MV-4-11 (cell line): ENCODE measurements at regions not wholly inside any gene's neighbourhood (a gene's known extent, or its start where the extent isn't known, plus 50 kb on each side); places are given as distances from the start of the nearest gene placed in this dataset.

ENCODE experiments used
- DNase-seq: peaks from one replicate; lab custom pipeline; 2025; lab: John Stamatoyannopoulos, UW

DNA sequence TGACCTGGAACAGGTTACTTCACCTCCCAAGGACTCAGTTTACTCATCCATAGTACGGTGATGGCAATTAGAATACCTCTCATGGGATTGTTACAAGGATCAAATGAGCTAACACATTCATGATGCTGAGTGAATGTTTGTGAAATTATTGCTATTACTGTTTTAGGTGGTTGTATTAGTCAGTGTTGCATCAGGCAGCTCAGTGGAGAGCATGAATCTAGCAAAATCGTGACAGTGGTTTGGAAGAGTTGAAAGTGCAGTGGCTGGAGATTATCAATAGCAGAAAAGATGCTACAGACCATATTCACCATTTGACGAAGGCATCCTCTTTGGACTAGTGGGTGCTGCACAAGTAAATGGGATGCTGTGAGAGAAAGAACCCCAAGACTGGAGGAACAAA, 50.4 kb upstream of the CTNNBL1 start:
- DNase-seq = no peak

DNA sequence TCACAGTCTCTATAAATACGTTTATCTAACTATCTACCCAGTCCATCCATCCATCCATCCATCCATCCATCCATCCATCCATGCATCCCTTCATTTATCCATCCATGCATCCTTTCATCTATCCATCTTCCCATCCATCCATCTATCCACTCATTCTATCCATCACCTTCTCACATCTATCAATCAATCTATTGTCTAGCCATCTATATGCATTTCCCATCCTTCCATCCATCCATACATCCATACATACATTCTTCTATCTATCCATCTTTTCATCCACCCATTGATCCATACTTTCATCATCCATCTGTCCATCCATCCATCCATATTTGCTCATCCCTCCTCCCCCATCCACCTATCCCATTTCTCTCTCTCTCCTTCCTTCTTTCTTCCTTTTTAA, 51.6 kb upstream of the CTNNBL1 start:
- DNase-seq = no peak

DNA sequence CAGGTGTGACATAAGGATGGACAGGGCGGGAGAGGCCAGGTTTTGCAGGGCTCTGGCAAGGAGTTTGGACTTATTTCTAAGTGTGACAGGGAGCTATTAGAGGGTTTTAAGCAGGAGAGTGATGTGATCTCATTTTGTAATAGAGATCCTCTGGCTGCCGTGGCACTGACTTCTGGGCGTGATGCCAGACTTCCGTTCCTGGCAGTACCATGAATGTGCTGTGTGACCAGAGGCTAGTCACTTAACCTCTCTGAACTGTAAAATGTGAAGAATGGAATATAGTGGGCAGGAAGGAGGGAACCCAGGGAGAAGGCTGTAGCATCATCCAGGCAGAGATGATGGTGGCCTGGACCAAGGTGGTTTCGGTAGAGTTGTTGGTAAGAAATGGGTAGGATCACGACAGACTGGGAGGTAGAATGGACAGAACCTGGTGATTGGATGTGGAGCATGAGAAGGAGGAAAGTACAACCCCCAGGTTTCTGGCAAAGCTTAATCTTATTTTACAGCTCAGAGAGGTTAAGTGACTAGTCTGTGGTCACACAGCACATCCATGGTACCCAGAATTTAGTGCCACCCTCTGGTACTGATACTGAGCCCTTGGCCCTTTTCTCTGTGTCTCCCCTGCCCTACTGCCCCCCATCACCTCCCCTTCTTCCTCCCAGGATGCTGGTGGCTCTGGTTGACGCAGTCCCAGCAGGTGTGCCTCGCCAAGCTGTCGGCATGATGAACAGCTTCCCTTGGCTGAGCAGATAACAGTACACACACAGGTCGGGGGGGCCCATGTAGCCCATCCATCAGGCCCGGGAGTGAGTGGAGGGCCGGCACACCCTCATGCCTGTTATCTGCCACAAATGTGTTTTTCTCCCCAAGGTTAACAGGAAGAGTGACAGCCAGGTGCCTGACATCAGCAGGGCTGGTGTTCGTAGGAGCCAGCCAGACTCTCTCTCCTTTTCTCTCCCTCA, 52.9 kb upstream of the CTNNBL1 start:
- DNase-seq = no peak

- no peak for DNase-seq
Measured at GRCh38 chr20:37638527-37638926, 55.3 kb upstream of the CTNNBL1 start.

DNA sequence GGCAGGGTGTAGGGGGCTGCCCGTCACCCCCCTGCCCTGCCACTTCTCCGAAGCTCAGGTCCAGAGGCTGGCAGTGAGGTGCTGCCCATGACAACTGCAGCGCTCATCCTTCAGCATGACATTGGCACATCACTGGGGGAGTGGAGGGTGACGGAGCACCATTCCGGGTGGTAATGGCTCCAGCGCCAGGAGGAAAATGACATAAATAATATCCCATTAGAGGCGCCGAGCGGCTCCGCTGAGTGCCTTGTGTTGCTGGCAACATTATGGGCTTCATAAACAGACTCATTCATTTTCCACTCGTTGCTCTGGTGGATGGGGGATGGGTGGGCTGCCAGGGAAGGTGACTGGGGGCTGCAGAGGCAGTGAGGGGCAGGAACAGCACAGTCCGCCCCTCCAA, 56.9 kb upstream of the CTNNBL1 start:
- no peak for DNase-seq

DNA sequence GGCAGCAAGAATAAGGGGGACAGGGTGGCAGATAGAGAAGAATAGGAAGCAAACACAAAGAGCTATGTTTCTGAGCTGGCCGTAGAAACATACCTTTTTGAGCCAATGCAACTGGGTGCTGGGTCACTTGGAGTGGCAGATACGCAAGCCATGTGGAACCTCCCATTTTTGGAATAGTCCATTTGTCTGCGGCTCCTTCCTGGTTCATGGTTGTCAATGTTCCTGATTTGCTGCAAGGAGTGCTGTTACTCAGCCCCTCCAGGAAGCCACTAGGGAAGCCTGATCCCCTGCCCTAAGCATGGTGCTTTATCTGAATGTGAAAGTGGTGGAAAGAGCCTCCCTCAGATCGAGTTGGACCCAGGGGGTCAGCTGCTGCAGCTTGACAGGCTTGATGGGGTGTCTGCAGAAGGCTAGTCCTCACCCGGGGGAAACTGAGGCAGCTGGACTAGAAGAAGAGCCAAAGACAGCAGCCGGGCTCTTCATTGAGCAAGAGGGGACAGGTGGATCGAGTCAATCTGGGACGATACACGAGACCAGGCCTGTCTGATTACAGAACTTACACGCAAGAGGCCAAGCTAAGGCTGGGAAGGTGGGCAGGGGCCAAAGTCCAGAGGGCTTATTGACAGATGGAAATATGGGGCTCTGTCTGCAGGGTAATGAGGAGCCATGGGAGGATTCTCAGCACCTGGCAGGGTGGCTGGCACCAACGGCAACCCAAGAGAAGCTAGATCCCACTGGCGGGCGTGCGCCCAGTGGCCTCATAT, 57.4 kb upstream of the CTNNBL1 start:
- no peak for DNase-seq

GRCh38 chr20:37630993-37631392, 62.8 kb upstream of the CTNNBL1 start:
- no peak for DNase-seq

GRCh38 chr20:37630166-37630565, 63.7 kb upstream of the CTNNBL1 start:
- no peak for DNase-seq

DNA sequence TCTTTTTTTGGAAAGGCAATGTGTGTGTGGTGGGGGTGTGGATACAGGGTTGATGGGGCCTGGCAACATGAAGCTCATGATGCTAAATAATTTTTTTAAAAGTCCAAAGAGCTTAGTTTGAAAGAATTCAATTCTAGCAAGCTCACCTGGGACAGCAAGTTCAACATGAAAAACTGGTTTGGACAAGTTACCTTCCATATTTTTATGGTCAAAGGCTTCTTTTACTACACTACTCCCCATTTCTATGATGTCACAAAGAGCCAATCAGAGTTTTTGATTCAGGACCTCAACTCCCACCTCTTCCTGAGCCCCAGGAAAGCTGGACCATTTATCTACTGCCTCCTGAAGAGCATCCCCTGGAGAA, 66.1 kb upstream of the CTNNBL1 start:
- DNase-seq = no peak

DNA sequence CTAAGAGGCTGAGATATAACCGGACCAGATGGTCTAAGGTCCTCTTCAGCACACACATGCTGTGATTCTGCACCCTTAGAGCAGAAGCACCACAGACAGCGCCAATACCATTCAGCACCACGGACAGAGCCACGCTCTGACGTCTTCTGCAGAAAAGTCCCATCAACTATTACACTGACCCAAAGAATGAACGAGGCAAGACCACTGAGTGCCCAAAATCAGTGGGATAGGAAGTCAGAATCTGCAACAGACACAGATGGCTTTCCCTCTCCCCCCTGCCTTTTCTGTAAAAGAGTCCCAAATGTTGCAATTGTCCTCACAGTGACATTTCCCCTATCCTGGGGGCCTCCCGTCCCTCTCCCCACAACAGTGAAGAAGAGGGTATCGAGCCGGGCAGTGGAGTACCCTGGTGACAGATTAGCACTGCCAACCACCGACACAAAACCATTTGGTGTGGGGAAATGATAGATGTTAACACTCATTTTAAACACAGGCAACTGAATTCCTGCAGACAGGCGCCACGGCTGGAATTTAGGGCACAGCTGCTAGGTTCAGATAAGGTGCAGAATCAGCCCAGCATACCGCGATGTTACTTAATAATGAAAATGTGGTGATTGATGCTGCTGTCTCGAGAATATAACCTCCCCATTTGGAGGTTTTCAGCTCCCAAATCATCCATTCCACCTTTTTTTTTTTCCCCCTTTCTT, 66.6 kb upstream of the CTNNBL1 start:
- peak; percentile 48 for DNase-seq

- no peak for DNase-seq
Measured at GRCh38 chr20:37624963-37625362, 68.9 kb upstream of the CTNNBL1 start.

DNA sequence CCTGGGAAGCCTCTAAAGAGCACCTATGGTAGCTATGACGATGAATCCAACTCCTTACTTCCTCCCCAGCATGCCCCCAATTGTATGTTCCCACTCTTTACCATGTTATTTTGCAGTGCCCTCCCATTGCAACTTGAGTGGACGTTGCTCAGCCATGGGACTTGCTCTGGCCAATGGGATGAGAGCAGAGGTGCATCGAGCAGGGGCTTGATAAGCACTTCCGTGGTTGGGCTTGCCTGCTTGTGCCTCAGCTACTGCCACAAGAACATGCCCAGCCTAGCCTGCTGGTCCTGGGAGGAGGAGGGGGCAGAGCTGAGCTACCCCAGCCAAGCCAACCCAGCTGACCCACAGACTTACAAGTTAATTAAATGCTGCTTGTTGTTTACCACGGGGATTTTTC, 71.1 kb upstream of the CTNNBL1 start:
- no peak for DNase-seq

DNA sequence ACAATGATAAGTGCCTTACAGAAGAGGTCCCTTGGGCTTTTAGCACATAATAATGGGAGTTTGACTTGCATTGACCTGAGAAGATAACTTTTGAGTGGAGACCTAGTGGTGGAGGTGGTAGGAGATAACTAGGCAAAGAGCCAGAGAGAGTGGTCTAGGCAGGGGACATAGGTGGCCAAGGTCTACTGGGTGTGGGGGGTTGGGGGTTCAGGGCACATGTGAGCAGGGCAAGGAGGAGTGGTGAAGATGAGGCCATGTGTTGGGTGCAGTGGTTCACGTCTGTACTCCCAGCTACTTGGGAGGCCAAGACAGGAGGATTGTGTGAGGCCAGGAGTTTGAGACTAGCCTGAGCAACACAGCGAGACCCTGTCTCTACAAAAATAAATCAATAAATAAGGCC, 74.3 kb upstream of the CTNNBL1 start:
- DNase-seq = no peak

- no peak for DNase-seq
Measured at GRCh38 chr20:37616110-37616425, 77.8 kb upstream of the CTNNBL1 start.

DNA sequence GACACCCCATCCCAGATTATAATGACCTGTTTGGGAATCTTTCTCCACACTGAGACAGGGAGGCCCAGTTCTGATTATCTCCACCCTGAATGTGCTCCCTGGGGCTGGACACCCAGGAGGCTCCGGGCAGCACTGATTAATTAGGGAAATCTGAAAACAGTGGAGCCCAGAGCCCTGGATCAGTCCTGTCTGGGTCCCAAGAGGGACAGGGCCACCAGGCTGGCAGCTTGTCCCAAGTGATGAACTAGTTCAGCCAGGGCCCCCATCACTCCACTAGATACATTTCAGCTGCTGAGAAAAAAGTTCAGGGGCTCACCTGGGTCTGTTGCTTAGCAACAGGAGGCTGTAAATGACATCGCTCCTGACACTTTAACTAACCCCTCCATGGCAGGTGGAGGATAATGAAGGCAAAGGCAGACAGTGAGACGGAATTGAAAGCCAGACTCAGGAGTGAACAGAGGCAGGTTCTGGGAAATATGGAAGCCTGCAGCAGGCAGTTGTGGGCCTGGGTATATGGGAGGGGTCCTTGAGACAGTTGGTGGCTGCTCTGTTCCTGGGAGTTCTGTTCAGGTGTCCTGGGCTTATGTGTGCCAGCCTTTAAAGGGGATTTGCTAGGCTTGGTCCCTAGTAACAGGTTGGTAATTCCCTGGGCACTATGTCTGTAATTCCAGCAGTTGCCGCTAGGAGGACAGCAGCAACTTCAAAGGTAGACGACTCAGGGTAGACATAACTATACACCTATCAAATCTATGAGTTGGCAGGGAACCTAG, 78.3 kb upstream of the CTNNBL1 start:
- no peak for DNase-seq

DNA sequence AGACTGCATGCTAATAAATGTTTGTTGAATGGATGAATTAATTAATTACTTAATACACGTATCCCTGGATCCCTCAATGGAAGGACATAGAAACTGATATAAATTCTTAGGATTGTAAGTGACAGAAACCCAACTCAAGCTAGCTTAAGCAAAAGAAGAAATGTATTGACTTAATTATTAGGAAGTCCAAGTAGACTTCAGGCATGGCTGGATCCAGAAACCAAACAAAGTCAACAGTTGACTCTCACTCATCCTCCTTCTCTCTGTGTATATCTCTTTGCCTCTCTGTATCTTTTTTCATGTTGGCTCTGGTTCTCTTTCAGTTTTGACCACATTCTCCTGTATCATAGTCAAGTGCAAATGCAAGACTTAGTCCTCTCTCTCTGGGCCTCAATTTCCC, 82.0 kb upstream of the CTNNBL1 start:
- DNase-seq = no peak

DNA sequence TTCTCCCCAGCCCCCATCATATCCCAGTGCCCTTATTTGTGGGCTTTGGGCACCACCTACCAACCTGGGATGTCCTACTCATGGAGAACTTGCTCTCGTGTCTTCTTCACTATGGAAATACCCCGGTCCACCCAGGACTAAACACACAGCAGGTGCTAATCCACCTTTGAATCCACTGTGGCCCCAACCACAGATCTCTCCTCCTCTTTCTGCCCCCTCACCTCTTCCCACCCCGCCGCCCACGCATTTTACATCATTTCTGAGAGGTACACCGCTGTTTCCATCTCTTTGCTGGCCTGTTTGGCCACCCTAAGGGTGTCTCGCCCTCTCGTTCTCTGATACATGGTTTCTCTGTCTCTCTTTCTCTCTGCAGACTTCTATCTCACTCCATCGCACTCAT, 82.5 kb upstream of the CTNNBL1 start:
- no peak for DNase-seq

DNA sequence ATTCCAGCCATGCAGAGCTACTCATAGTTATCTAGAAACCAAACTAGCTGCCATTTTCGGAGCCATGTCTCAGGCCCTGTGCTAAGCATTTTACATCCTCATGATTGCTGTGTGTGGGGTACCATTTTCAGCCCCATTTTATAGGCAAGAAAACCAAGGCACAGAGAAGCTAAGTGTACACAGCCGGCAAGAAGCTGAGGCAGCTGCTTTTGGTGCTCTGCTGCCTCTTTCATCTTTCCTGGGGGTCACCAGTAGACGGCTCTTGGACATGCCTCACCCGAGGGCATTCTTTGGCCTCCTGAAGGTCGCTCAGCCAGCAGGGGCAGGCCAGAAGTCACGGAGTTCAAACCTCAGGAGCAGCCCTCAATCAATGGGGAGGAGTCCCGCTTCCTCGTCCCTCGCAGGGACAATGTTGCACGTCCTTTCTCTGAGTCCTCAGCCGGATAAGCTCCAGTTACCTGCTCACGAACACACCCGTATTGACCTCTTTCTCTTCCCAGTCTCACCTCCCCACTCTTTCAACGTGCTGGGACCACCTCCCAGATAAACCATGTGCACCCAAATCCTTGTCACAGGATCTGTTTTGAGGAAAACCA, 82.6 kb upstream of the BLCAP start:
- no peak for DNase-seq

DNA sequence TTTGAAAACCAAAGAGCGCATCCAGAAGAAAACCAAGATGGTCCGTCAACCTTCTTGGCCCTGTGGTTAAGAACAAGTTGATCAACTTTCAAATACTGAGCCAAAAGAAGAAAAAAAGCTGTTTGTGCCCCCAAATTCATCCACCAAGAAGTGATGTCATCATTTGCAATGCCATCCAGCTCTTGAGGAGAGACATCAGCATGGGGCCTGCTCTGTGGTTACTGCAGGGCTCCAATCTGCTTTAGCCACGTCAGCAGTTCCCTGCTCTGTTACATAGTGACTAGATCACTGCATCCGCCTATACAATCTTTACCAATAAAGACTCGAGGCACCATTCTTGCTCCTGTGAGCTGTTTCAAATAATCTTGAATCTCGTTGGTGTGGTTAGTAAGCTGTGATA, 75.0 kb upstream of the BLCAP start:
- DNase-seq = no peak

DNA sequence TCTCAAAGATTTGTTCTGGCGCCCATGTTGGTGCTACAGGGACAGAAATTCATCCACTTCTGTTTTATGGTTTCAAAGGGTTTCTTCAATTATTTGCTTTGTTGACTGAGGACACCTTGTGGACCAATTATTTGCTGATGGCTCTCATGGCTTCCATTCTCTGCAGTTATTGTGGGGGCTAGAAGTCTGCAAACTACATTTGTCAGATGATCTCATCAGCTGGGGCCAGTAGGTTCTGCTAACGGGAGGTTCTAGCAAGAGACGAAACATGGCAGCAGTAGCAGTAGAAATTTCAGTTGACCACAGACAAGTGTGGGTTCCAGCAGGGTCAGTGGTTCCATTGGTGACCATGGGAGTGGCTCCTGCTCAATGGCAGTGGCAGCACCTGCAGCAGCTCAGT, 72.8 kb upstream of the BLCAP start:
- no peak for DNase-seq

DNA sequence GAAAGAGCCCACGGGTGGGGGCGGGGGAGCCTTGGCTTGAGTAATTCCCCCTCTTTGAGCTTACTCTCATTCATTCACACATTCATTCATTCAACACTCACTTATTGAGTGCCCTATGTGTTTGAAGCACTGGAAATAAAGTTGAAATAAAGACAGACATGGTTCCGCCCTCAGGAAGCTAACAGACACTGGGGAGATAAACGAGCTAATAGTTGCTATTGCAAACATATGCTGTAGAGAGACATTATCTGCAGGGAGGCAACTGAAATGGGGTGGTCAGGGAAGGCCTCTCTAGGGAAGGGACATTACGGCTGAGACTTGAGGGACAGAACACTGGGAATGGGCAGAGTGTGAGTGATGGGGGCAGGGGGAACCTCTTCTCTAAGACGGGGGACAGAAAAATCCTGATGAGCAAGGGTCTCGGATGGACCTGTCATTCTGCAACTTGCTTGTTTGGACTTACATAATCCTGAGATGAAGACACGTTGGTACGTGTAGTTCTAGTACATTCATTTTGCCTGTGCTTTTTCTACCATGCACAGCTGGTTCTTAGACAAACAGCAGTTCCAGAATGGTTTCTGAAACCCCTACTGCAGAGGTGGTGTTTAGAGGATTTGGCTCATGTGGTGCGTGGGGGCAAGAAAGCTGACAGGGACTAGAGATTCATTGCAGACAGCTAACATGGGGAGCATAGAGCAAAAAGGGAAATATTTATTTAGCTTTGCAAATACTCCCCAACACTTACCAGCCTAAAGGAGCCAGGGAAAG, 71.1 kb upstream of the BLCAP start:
- DNase-seq = no peak
